Testis (tissue), 2 donors: ENCODE measurements at regions not wholly inside any gene's neighbourhood (a gene's known extent, or its start where the extent isn't known, plus 50 kb on each side); places are given as distances from the start of the nearest gene placed in this dataset.

ENCODE experiments used
- DNase-seq: peaks from one replicate; pipeline ENCODE4 v3.0.0-alpha.2; 2019
- H3K27ac ChIP-seq, 2 donors: fragments of 200-600 bp; sonication (generic); one replicate each; pipeline ENCODE4 v1.5.1; 2019
- H3K27me3 ChIP-seq: fragments of 200-600 bp; sonication (generic); one replicate; pipeline ENCODE4 v1.5.1; 2019
- H3K36me3 ChIP-seq: fragments of 200-600 bp; sonication (generic); one replicate; pipeline ENCODE4 v1.5.1; 2017; ENCODE audit warnings: low read depth; ENCODE audit errors: missing control alignments
- H3K4me1 ChIP-seq: fragments of 200-600 bp; sonication (generic); one replicate; pipeline ENCODE4 v1.5.1; 2019
- H3K4me3 ChIP-seq, 2 donors: fragments of 200-600 bp; sonication (generic); one replicate each; pipeline ENCODE4 v1.5.1; 2017 to 2019
- H3K9me3 ChIP-seq: fragments of 200-600 bp; sonication (generic); one replicate; pipeline ENCODE4 v1.5.1; 2017
- CTCF ChIP-seq, 3 experiments: fragments of 450-650 bp in 2 of 3; fragments of 200-600 bp in 1 of 3; sonication (generic) in 1 of 3; IDR thresholded peaks; one replicate each; pipeline ENCODE4 v1.5.1; 2016 to 2019; ENCODE audit warnings: antibody characterized with exemption in 3 of 3, mild to moderate bottlenecking in 2 of 3, moderate library complexity in 1 of 3
- POLR2A ChIP-seq: fragments of 450-650 bp; IDR thresholded peaks from one replicate; pipeline ENCODE4 v1.6.1; 2017; ENCODE audit warnings: antibody characterized with exemption, mild to moderate bottlenecking, moderate library complexity
- WGBS, 2 donors: methylation state at CpG; one replicate each; pipeline ENCODE4 v1.1.5; 2018; 5-methylcytosine and 5-hydroxymethylcytosine counted together
- intact Hi-C: fragments of 100-400 bp; cut with DNase I; formaldehyde crosslinking; loops from one replicate; pipeline ENCODE4 v1.15.1; 2023; ENCODE audit warnings: low total_unique reads

GRCh38 chrX:14398725-14399124 lies 130.6 kb upstream of the GLRA2 start:
- H3K4me3 ChIP-seq = no peak overlapping the region
- intact Hi-C loops = no loop called here
- no peaks in the 10 kb centered on the region for H3K9me3 ChIP-seq
- WGBS, 2 donors = 37 to 56% methylated on average over 2 of the region's 2 CpGs
- DNase-seq = no peak
- no peaks in the 10 kb centered on the region for H3K27me3 ChIP-seq
- H3K27ac ChIP-seq = no peak overlapping the region
- no peak for TF ChIP-seq CTCF (IDR thresholded peaks at IDR 0.05)
- TF ChIP-seq POLR2A = no peak
- no peaks in the 10 kb centered on the region for H3K36me3 ChIP-seq
- H3K4me1 ChIP-seq = no peaks in the 10 kb centered on the region

- WGBS, 2 donors = 92 to 98% methylated on average over 4 of the region's 4 CpGs
- H3K4me1 ChIP-seq = no peaks in the 10 kb centered on the region
- TF ChIP-seq POLR2A = no peak
- TF ChIP-seq CTCF (IDR thresholded peaks at IDR 0.05) = no peak
- intact Hi-C loops = no loop called here
- H3K4me3 ChIP-seq = no peak overlapping the region
- DNase-seq = no peak
- no peaks in the 10 kb centered on the region for H3K36me3 ChIP-seq
- no peak overlapping the region for H3K27ac ChIP-seq
- H3K27me3 ChIP-seq = no peaks in the 10 kb centered on the region
- no peaks in the 10 kb centered on the region for H3K9me3 ChIP-seq
These were observed 139.7 kb upstream of the GLRA2 start for GRCh38 chrX:14389682-14390081.

GRCh38 chrX:14386981-14387380 lies 142.4 kb upstream of the GLRA2 start:
- Histone ChIP-seq H3K9me3 (no peaks in the 10 kb centered on the region), H3K27ac (no peak overlapping the region), H3K4me3 (no peak overlapping the region), H3K4me1 (no peaks in the 10 kb centered on the region), H3K36me3 (no peaks in the 10 kb centered on the region), H3K27me3 (no peaks in the 10 kb centered on the region)
- intact Hi-C loops = no loop called here
- no peak for TF ChIP-seq POLR2A
- no peak for TF ChIP-seq CTCF (IDR thresholded peaks at IDR 0.05)
- no peak for DNase-seq
- 21 to 30% methylated on average over 2 to 4 of the region's 4 CpGs for WGBS, 2 donors

- Histone ChIP-seq H3K9me3 (no peaks in the 10 kb centered on the region), H3K4me1 (no peaks in the 10 kb centered on the region), H3K27ac (no peak overlapping the region), H3K27me3 (no peaks in the 10 kb centered on the region), H3K36me3 (no peaks in the 10 kb centered on the region), H3K4me3 (no peak overlapping the region)
- intact Hi-C loops = no loop called here
- TF ChIP-seq CTCF (IDR thresholded peaks at IDR 0.05) (no peak), POLR2A (no peak)
- DNase-seq = no peak
These were observed 149.3 kb upstream of the GLRA2 start for GRCh38 chrX:14380044-14380443.

- H3K27me3 ChIP-seq = no peaks in the 10 kb centered on the region
- no peak for DNase-seq
- H3K36me3 ChIP-seq = no peaks in the 10 kb centered on the region
- TF ChIP-seq POLR2A (no peak), CTCF (IDR thresholded peaks at IDR 0.05) (no peak)
- H3K27ac ChIP-seq = no peak overlapping the region
- H3K4me1 ChIP-seq = no peaks in the 10 kb centered on the region
- no peaks in the 10 kb centered on the region for H3K9me3 ChIP-seq
- intact Hi-C loops = no loop called here
- H3K4me3 ChIP-seq = no peak overlapping the region
These were observed 151.9 kb upstream of the GLRA2 start for GRCh38 chrX:14377427-14377826.
